Erythroblast (primary cell): ENCODE measurements at regions not wholly inside any gene's neighbourhood (a gene's known extent, or its start where the extent isn't known, plus 50 kb on each side); places are given as distances from the start of the nearest gene placed in this dataset.

ENCODE experiments used
- DNase-seq, 2 experiments: peaks; one replicate each; lab custom pipeline; 2025; lab: John Stamatoyannopoulos, UW
- GATA1 ChIP-seq: IDR thresholded peaks from 2 replicates; pipeline ENCODE4 v1.6.1; 2011; ENCODE audit warnings: low read depth, mild to moderate bottlenecking, control low read depth, low read length, moderate library complexity
- POLR2A ChIP-seq: IDR thresholded peaks from 2 replicates; pipeline ENCODE4 v1.6.1; 2011; ENCODE audit warnings: mild to moderate bottlenecking, low read length

DNA sequence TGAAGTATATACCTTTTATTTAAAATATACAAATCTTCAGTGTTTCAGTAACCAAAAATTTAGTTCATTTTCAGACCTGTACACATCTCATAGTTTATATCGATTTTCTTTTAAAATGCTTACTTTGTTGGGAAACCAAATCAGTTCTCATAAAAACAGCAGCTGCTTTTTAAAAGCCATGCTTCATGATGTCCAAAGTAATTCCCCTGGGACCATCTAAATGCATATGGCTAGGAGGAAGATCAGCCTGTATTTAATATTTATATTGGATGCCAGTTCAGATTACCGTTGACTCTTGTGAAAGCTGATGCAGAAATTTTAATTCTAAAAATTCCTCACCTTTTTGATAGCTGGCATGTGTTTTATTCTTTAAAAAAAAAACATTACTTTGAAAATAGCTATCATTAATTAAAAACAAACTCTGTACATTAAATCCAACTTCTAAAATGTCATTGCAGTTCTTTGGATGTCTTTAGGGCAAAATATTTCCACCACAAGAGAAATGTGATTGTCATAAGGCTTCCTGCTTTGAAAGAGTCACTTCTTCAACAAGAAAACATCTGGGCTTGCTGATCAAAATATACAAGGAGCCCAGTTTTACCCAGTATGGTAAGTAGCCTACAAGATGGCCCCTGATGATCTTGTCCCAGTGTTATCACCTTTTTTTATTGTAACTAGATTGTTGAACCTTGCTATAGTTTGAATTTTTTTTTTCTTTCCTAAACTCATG is 1242.9 kb upstream of the CDH6 start:
- TF ChIP-seq POLR2A (no peak), GATA1 (no peak)

DNA sequence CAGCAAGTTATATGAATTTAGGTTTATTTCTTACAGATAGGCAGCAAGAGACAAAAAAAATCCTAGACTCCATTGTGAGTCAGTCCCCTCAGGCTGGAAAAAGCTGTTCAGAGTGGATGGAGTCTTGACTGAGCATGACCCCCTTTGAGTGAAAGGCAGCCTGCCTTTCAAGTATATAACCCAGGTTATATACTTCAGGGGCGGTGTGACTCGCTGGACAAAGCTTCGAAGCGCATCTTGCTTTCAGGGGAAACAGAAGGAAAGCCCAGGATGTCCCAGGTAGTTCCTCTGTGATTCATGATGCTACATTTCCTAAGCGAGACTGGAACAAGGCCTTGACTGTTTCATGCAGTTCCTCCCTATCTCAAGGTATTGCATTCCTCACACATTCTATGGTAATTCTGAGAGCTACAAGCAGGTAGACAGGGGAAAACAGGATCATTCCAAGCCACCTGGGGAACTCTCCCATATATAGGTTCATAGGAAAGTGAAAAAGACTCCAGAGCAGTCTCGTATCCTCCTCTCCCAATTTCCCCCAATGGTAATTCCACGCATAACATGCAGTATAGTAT is 1244.1 kb upstream of the CDH6 start:
- no peak for DNase-seq

More for the DNA sequence above, 1242.9 kb upstream of the CDH6 start:
- DNase-seq = no peak

DNA sequence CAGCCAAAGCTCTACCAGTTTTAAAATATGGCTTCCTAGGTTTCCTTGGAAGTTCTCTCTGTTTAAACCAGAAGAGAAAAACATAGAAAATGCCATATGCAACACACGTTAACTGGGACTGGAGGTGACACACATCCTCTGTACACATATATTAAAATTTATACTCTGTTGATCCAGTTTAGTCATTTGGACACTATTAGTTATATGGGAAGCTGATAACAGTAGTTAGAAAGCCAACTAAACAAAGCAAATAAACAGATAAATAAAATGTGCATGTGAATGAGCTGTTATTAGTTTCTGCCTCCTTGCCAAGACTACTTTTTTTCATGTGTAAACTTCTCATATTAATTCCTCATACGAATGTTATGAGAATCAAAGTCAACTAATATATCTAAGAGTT is 1249.2 kb upstream of the CDH6 start:
- no peak for DNase-seq
- TF ChIP-seq GATA1 (no peak), POLR2A (no peak)

More for the DNA sequence above, 1244.1 kb upstream of the CDH6 start:
- no peak for TF ChIP-seq POLR2A
- TF ChIP-seq GATA1 = no peak

DNA sequence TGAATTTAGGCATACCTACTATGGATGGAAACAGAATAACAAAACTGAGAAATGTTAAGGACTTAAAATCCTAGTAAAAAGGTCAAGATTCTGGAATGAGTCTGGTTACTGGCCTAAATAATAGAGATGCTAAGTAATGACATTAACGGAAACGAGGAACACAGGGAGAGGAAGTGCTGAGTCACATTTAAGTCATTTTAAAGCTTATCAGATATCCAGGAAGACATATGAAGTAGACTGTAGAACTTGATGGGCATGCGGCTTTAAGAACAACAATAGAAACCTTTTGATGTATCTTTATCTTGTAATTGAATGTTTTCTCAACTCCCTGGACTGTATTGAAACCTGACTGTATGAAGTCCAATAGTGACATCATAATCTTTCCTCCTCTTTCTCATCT is 1251.4 kb upstream of the CDH6 start:
- no peak for TF ChIP-seq POLR2A
- TF ChIP-seq GATA1 = no peak
- DNase-seq = peak; percentile 30 to 37

DNA sequence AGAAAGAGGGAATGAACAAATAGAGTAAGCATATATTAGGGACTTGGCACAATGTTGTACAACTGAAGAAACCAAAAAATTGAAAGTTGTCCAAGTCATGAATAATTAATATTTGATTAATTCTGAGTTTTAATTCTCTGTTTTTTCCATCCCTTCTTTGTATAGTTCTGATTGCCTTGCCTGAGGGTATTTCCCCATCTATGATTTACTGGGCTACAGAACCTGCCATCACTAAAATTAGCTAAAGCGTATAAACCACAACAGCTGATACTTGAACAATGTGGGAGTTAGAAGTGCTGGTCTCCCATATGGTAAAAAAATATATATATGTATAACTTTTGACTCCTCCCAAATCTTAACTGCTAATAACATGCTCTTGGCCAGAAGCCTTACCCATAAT is 1253.5 kb upstream of the CDH6 start:
- no peak for DNase-seq
- no peak for TF ChIP-seq GATA1
- TF ChIP-seq POLR2A = no peak

DNA sequence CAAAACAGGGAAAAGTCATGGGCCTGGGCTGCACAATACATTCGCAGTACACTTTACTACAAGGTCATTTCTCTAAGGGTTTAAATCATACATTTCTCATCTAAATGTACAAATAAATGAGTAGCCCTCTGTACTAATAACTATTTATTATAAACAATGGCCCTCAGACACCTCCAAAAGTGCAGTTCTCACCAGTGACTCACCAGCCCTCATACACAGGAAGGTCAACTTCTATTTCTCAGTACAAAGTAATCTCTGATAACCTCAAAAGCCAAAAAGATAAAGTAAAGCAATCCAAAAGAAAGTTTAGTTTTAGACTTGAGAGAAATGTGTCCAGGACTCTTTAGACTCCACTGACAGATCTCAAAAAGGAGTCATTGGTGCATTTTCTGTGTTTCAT is 1258.1 kb upstream of the CDH6 start:
- no peak for DNase-seq
- TF ChIP-seq GATA1 = no peak
- TF ChIP-seq POLR2A = no peak

DNA sequence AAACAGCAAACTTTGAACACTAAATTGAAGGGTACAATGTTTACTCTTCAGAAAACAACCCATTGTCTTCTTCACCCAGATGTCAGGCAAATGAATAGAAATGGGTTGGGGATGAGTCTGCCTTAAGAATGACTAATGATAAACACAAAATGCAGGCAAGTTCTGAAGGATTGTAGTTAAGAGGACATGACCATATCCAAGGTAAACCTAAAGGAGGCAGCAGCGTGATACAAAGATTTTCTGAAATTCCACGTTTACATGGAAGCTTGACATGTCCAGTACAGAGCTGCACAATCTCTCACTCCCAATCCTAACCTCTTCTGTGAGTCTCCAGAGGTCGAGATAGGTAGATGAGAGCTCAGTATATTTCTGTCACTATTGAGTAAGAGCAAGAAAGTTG is 1263.2 kb upstream of the CDH6 start:
- TF ChIP-seq POLR2A (no peak), GATA1 (no peak)
- DNase-seq = peak in 1 of 2 experiments; percentile 1

DNA sequence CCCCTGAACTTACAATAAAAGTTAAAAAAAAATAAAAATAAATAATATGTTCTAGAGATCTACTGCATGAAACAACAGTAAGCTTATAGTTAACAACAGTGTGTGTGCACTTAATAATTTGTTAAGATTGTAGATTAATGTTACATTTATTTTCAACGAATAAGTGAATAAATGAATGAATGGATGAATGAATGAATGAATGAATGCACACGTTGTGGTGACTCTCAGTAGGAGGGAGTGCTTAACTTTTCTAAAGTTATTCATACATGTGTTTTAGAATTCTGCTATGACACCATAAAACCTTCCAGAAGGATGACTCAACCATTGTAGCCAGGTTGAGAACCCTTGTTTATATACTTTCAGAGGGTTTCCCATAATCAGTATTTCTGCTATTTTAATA is 1269.4 kb upstream of the CDH6 start:
- no peak for DNase-seq
- TF ChIP-seq GATA1 (no peak), POLR2A (no peak)

DNA sequence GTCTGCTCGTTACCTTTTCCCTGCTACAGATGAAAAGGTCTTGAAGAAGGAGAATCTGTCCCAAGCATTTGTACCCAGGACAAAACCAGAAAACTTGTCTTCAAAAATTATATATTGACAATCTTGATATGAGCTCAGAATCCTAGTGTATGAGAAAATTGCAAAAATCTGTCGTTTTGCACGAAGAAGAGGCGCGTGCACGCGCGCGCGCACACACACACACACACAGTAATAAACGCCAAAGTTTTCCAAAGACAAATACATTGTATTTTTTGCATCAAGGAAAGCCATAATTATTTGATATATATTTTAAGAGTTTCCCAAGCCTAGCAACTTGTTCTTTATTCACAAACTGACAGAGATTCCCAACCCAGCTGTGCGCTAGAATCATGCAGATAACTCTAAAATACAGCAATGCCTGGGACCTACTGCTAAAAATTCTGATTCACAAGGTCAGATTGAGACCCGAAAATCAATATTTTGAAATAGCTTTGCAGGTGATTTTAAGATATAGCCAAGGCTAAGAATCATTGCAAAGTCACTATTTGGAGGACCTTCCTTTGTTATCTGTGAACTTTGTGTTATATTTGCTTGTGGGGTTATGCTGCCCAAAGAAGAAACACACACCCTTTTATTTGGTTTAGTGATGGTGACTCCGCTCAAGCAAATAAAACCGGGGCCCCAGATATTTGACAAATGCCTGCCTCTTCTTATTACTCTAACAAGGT is 1287.7 kb upstream of the CDH6 start:
- no peak for TF ChIP-seq GATA1
- TF ChIP-seq POLR2A = no peak
- DNase-seq = no peak

DNA sequence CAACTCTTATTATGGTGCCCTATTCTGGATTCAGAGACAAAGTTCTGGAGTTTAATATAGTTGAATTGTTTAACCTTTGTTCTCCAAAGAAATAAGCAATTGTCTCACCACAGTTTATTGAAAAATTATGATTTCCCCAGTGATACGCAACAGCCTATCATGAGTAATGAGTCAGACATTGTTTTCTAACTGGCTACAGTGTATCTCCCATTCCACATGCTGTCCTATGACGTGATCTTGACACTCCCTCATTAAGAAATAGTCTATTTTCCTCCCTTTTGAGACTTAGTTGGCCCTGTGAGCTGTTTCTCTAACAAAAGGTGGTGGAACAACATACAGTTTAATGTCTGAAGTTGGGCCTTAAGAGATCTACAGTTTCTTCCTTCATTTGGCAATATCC is 1290.6 kb upstream of the CDH6 start:
- no peak for DNase-seq
- TF ChIP-seq POLR2A = no peak
- no peak for TF ChIP-seq GATA1

DNA sequence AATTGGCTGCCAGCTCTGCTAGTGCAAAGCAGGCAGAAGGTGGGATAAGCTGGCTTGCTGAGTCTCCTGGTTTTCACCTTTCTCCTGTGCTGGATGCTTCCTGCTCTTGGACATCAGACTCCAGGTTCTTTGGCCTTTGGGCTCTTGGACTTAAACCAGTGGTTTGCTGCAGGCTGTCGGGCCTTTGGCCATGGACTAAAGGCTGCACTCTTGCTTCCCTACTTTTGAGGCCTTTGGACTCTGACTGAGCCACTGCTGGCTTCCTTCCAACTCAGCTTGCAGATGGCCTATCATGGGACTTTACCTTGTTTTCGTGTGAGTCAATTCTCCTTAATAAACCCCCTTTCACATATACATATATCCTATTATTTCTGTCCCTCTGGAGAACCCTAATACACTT is 1293.9 kb upstream of the CDH6 start:
- DNase-seq = peak in 1 of 2 experiments; percentile 1

DNA sequence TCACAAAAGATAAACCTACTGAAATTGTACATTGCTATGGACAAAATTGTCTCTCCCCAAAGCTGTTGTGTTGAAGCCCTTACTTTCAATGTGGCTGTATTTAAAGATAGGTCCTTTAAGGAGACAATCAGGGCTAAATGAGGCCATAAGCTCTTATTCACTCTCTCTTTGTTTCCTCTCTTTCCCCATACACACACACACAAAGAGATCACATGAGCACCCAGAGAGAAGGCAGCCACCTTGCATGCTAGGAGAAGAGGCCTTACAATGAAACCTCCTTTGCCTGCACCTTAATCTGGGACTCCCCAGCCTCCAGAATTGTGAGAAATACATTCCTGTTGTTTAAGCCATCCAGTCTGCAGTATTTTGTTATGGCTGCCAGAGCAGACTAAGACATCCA is 1295.6 kb upstream of the CDH6 start:
- TF ChIP-seq GATA1 (no peak), POLR2A (no peak)

More for the DNA sequence above, 1293.9 kb upstream of the CDH6 start:
- no peak for TF ChIP-seq GATA1
- no peak for TF ChIP-seq POLR2A

DNA sequence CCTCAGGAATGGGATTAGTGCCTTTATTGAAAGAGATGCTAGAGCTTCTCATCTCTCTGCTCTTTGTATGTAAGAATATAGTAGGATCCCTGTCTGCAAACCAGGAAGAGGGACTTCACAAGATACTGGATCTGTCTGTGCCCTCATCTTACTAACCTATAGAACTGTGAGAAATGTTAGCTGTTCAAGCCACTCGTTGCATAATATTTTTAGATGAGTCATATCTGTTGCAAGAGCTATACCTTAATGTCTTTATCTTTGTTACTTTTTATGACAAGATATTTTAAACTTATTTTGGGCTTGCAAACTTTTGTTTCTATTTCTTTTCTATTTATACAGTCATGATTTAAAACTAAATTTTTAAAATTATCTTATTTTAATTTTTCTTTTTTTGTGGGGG is 1296.8 kb upstream of the CDH6 start:
- TF ChIP-seq GATA1 (no peak), POLR2A (no peak)

More for the DNA sequence above, 1295.6 kb upstream of the CDH6 start:
- DNase-seq = no peak

DNA sequence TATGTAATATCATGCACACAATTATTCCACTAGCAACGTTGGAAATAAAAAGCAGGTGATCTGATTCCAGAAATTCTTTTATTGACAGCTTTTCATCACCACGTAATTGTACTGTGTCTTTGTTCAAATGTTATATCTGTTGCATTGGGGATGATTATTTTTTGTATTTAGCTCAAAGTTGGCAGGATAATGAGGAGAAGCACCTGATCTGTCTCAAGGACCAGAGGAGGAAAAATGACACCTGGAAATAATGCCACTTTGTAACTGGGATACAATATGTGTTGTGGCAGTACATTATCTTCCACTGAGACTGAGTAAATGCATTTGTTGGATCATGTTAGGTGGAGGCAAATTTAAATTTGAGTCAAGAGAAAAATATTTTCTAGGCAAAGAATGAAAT is 1298.8 kb upstream of the CDH6 start:
- no peak for DNase-seq
- TF ChIP-seq GATA1 (no peak), POLR2A (no peak)

More for the DNA sequence above, 1296.8 kb upstream of the CDH6 start:
- no peak for DNase-seq
